Upper lobe of right lung (tissue), 1 donor: ENCODE measurements at regions not wholly inside any gene's neighbourhood (a gene's known extent, or its start where the extent isn't known, plus 50 kb on each side); places are given as distances from the start of the nearest gene placed in this dataset.

ENCODE experiments used
- ATAC-seq: fragments of 200-7000 bp; cut with Tn5 transposase; one replicate; pipeline ENCODE4 v1.9.1; 2020; ENCODE audit warnings: mild to moderate bottlenecking, moderate library complexity
- DNase-seq: peaks from one replicate; pipeline ENCODE4 v3.0.0-alpha.2; 2020
- H3K27ac ChIP-seq: fragments of 200-600 bp; one replicate; pipeline ENCODE4 v1.8.0; 2022
- H3K27me3 ChIP-seq: fragments of 200-600 bp; one replicate; pipeline ENCODE4 v1.8.0; 2022; ENCODE audit warnings: mild to moderate bottlenecking
- H3K36me3 ChIP-seq: fragments of 200-600 bp; one replicate; pipeline ENCODE4 v1.8.0; 2022
- H3K4me1 ChIP-seq: fragments of 200-600 bp; one replicate; pipeline ENCODE4 v1.8.0; 2022
- H3K4me3 ChIP-seq: fragments of 200-600 bp; one replicate; pipeline ENCODE4 v1.8.0; 2022; ENCODE audit warnings: mild to moderate bottlenecking
- H3K9me3 ChIP-seq: fragments of 200-600 bp; one replicate; pipeline ENCODE4 v1.8.0; 2022
- CTCF ChIP-seq: fragments of 200-600 bp; IDR thresholded peaks from one replicate; pipeline ENCODE4 v1.8.0; 2022; ENCODE audit warnings: antibody characterized with exemption
- intact Hi-C: fragments of 100-400 bp; cut with DNase I; formaldehyde crosslinking; loops from one replicate; pipeline ENCODE4 v1.11.0; 2022
- donor health status: DM: no; HTN: yes; CAD: no; lungs with severe emphysema.

- TF ChIP-seq CTCF: no peak
- no peaks in the 10 kb centered on the region for H3K4me1 ChIP-seq
- no peaks in the 10 kb centered on the region for H3K36me3 ChIP-seq
- DNase-seq: no peak
- intact Hi-C loops: no loop called here
- no peak for ATAC-seq
- no peak overlapping the region for H3K4me3 ChIP-seq
- no peaks in the 10 kb centered on the region for H3K9me3 ChIP-seq
- no peaks in the 10 kb centered on the region for H3K27me3 ChIP-seq
- no peak overlapping the region for H3K27ac ChIP-seq
These were observed 248.1 kb upstream of the SOX5 start for GRCh38 chr12:24197532-24197931.

- Histone ChIP-seq H3K36me3 (no peaks in the 10 kb centered on the region), H3K27ac (no peak overlapping the region), H3K27me3 (no peaks in the 10 kb centered on the region), H3K9me3 (no peaks in the 10 kb centered on the region), H3K4me3 (no peak overlapping the region), H3K4me1 (no peaks in the 10 kb centered on the region)
- no peak for DNase-seq
- intact Hi-C loops: no loop called here
- no peak for TF ChIP-seq CTCF
- ATAC-seq: no peak
These were observed 245.6 kb upstream of the SOX5 start for GRCh38 chr12:24195063-24195462.

GRCh38 chr12:24191117-24191516, 241.6 kb upstream of the SOX5 start:
- no peak for TF ChIP-seq CTCF

GRCh38 chr12:24185782-24186181, 236.3 kb upstream of the SOX5 start:
- no peak for TF ChIP-seq CTCF
- Histone ChIP-seq H3K27ac (no peak overlapping the region), H3K4me3 (no peak overlapping the region), H3K9me3 (no peaks in the 10 kb centered on the region), H3K36me3 (no peaks in the 10 kb centered on the region), H3K27me3 (no peaks in the 10 kb centered on the region), H3K4me1 (no peaks in the 10 kb centered on the region)
- ATAC-seq: no peak
- intact Hi-C loops: no loop called here
- no peak for DNase-seq

More at GRCh38 chr12:24191117-24191516, 241.6 kb upstream of the SOX5 start:
- Histone ChIP-seq H3K36me3 (no peaks in the 10 kb centered on the region), H3K4me1 (no peaks in the 10 kb centered on the region), H3K4me3 (no peak overlapping the region), H3K27me3 (no peaks in the 10 kb centered on the region), H3K27ac (no peak overlapping the region), H3K9me3 (no peaks in the 10 kb centered on the region)
- no peak for DNase-seq
- ATAC-seq: no peak
- intact Hi-C loops: no loop called here

- TF ChIP-seq CTCF: no peak
- ATAC-seq: no peak
- intact Hi-C loops: no loop called here
These were observed 228.4 kb upstream of the SOX5 start for GRCh38 chr12:24177889-24178288.

GRCh38 chr12:24175929-24176328, 226.5 kb upstream of the SOX5 start:
- intact Hi-C loops: no loop called here
- Histone ChIP-seq H3K27ac (no peak overlapping the region), H3K36me3 (no peaks in the 10 kb centered on the region), H3K9me3 (no peaks in the 10 kb centered on the region), H3K4me1 (no peaks in the 10 kb centered on the region), H3K27me3 (no peaks in the 10 kb centered on the region), H3K4me3 (no peak overlapping the region)
- ATAC-seq (no peak), DNase-seq (no peak)
- TF ChIP-seq CTCF: no peak

More at GRCh38 chr12:24177889-24178288, 228.4 kb upstream of the SOX5 start:
- H3K9me3 ChIP-seq: no peaks in the 10 kb centered on the region
- H3K4me3 ChIP-seq: no peak overlapping the region
- H3K36me3 ChIP-seq: no peaks in the 10 kb centered on the region
- H3K27me3 ChIP-seq: no peaks in the 10 kb centered on the region
- H3K4me1 ChIP-seq: no peaks in the 10 kb centered on the region
- no peak overlapping the region for H3K27ac ChIP-seq
- no peak for DNase-seq
